Uterus (tissue), 3 donors: ENCODE measurements at regions not wholly inside any gene's neighbourhood (a gene's known extent, or its start where the extent isn't known, plus 50 kb on each side); places are given as distances from the start of the nearest gene placed in this dataset.

Experiments
- DNase-seq, 2 donors: peaks; one replicate each; pipeline ENCODE4 v3.0.0-alpha.2; 2019 to 2020
- H3K27ac ChIP-seq, 2 donors: fragments of 200-600 bp; sonication (generic); 1 replicate in 1 of 2; 2 replicates in 1 of 2; pipeline ENCODE4 v1.5.1; 2016 to 2018
- H3K27me3 ChIP-seq, 2 donors: fragments of 200-600 bp; sonication (generic); one replicate each; pipeline ENCODE4 v1.5.1; 2018 to 2019; ENCODE audit warnings: control low read depth in 1 of 2
- H3K36me3 ChIP-seq, 2 donors: fragments of 200-600 bp; sonication (generic); one replicate each; pipeline ENCODE4 v1.5.1; 2019; ENCODE audit warnings: control low read depth in 1 of 2
- H3K4me1 ChIP-seq, 2 donors: fragments of 200-600 bp; sonication (generic); one replicate each; pipeline ENCODE4 v1.5.1; 2018 to 2019; ENCODE audit warnings: control low read depth in 1 of 2
- H3K4me3 ChIP-seq, 2 donors: fragments of 200-600 bp; sonication (generic); 1 replicate in 1 of 2; 2 replicates in 1 of 2; pipeline ENCODE4 v1.5.1; 2018 to 2019; ENCODE audit warnings: mild to moderate bottlenecking in 1 of 2
- H3K9me3 ChIP-seq, 2 donors: fragments of 200-600 bp; sonication (generic); one replicate each; pipeline ENCODE4 v1.5.1; 2019; ENCODE audit warnings: control low read depth in 1 of 2
- POLR2A ChIP-seq, 2 donors: fragments of 450-650 bp; IDR thresholded peaks; one replicate each; pipeline ENCODE4 v1.6.1; 2016; ENCODE audit warnings: antibody characterized with exemption in 2 of 2, mild to moderate bottlenecking in 1 of 2, moderate library complexity in 1 of 2
- intact Hi-C: fragments of 100-400 bp; cut with DNase I; formaldehyde crosslinking; loops from one replicate; pipeline ENCODE4 v1.15.1; 2023; ENCODE audit warnings: low total_unique reads
- TF ChIP-seq, protein P1 (sequence below), 4 experiments: fragments of 200-600 bp in 2 of 4; fragments of 450-650 bp in 2 of 4; sonication (generic) in 2 of 4; IDR thresholded peaks; one replicate each; pipeline ENCODE4 v1.5.1; 2016 to 2019; ENCODE audit warnings: antibody characterized with exemption in 4 of 4, mild to moderate bottlenecking in 2 of 4, moderate library complexity in 1 of 4
- donor health status: DM: yes; HTN: yes; CAD: no.

DNA sequence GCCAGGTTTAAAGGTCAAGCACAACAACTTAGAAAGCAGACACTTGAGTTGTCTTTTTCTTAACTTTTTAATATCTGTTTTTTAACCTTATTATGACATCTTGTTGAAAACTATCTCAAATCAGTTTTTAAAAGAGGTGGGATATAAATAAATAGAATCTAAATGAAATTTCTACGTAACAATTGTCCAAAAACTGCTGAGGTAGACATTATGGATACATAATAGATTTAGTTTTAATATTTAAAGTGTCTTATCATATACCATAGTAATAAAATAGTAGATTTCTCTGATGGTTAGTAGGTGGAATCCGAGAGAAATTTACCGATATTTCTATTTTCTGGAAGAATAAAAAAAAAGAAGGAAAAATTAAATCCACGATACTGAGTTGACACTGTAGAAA, 113.9 kb upstream of the MMS22L start:
- Histone ChIP-seq H3K4me1 (no peaks in the 10 kb centered on the region), H3K9me3 (no peaks in the 10 kb centered on the region), H3K36me3 (no peaks in the 10 kb centered on the region), H3K27ac (no peak overlapping the region), H3K27me3 (no peaks in the 10 kb centered on the region), H3K4me3 (no peak overlapping the region)
- no peak for DNase-seq
- intact Hi-C loops, result no loop called here
- TF ChIP-seq, protein P1, sequence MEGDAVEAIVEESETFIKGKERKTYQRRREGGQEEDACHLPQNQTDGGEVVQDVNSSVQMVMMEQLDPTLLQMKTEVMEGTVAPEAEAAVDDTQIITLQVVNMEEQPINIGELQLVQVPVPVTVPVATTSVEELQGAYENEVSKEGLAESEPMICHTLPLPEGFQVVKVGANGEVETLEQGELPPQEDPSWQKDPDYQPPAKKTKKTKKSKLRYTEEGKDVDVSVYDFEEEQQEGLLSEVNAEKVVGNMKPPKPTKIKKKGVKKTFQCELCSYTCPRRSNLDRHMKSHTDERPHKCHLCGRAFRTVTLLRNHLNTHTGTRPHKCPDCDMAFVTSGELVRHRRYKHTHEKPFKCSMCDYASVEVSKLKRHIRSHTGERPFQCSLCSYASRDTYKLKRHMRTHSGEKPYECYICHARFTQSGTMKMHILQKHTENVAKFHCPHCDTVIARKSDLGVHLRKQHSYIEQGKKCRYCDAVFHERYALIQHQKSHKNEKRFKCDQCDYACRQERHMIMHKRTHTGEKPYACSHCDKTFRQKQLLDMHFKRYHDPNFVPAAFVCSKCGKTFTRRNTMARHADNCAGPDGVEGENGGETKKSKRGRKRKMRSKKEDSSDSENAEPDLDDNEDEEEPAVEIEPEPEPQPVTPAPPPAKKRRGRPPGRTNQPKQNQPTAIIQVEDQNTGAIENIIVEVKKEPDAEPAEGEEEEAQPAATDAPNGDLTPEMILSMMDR (IDR thresholded peaks at IDR 0.05), result no peak
- no peak for TF ChIP-seq POLR2A (IDR thresholded peaks at IDR 0.05)

DNA sequence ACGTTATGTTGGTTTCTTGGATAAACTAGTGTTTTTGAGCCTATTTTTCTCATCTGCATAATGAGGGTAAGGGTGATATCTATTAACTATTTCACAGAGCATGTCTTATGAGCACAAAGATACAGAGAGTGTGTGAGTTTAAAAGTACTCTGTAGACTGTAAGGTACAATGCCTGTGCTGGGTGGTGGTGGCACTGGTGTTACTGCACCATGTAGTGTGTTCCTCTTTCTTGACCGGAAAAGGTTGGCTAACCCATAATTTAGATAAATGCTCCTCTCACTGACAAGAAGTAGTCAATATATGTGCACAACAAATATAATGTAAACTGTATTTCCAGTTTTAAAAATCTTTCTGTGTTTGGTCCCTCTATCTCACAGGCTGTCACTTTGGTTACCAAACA, 116.2 kb upstream of the MMS22L start:
- TF ChIP-seq, protein P1 (IDR thresholded peaks at IDR 0.05), result no peak
- no peak for TF ChIP-seq POLR2A (IDR thresholded peaks at IDR 0.05)
- H3K27ac ChIP-seq, result no peak overlapping the region
- intact Hi-C loops, result no loop called here

DNA sequence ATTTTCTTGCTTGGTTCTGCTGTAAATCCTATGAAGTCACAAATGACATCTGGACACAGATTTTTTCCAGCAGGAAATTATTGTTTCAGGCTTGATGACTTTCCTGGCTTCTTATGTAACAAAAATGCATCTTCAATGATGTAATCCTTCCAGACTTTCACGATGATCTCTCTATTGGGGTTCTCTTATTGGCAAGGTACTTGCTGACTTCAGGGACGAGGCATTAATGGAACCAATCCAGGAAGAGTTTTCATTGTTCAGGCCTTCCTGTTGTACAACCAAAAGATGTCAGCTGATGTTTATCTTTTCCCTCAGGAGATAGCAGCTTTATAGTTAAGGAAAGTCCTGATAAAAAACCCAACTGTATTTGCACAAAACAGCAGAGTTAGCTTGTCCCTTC, 118.5 kb upstream of the MMS22L start:
- no peak for DNase-seq
- Histone ChIP-seq H3K36me3 (no peaks in the 10 kb centered on the region), H3K4me3 (no peak overlapping the region), H3K4me1 (no peaks in the 10 kb centered on the region), H3K27me3 (no peaks in the 10 kb centered on the region), H3K27ac (no peak overlapping the region), H3K9me3 (no peaks in the 10 kb centered on the region)
- intact Hi-C loops, result no loop called here
- TF ChIP-seq POLR2A (IDR thresholded peaks at IDR 0.05), result no peak

More for the DNA sequence above, 116.2 kb upstream of the MMS22L start:
- Histone ChIP-seq H3K4me3 (no peak overlapping the region), H3K4me1 (no peaks in the 10 kb centered on the region), H3K9me3 (no peaks in the 10 kb centered on the region), H3K36me3 (no peaks in the 10 kb centered on the region), H3K27me3 (no peaks in the 10 kb centered on the region)
- DNase-seq, result no peak

DNA sequence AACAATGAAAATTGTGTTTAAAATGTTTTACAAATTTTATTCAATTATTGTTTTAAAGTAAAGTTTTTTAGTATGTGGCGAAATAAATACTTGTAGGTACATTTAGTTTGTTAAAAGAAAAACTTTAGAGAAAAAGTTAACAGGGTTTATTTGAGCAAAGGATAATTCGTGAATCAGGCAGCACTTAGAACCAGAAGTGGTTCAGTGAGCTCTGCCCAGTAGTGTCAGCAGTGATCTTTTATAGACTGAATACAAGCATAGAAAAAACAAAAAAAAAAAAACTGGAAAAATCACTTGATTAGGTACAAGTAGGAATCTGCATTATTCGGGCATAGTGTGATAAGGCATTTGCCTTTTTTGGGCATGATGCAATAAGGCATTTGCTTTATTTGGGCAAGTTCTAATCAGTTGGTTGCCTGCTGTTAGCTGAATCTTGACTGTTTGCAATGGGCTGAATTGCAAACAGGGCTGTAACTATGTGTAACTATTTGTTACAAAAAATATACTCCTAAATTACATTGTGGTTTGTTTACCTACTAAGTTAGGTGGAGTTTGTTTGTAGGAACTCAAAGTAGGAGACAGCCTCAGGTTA, 122.9 kb upstream of the MMS22L start:
- Histone ChIP-seq H3K4me3 (no peak overlapping the region), H3K36me3 (no peaks in the 10 kb centered on the region), H3K27ac (no peak overlapping the region), H3K9me3 (no peaks in the 10 kb centered on the region), H3K4me1 (no peaks in the 10 kb centered on the region), H3K27me3 (no peaks in the 10 kb centered on the region)
- no peak for TF ChIP-seq POLR2A (IDR thresholded peaks at IDR 0.05)
- TF ChIP-seq, protein P1 (IDR thresholded peaks at IDR 0.05), result no peak
- intact Hi-C loops, result no loop called here
- no peak for DNase-seq

DNA sequence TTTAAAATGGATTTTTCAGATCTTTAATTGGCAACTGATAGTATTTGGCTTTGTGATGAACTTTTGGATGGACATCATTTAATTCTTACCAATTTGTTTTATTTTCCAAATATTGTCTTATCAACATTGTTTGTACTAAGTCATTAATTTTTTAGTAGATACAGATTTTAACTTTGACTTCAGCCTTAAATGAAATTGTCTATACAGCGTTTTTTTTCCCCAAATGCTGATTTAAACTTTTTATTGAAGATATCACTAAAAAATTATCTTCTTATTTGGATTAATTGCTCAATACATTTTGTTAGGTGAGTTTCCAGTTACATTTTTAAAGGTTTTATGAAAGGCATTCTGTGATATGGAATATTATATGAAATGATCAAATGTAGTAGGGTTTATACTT, 123.6 kb upstream of the MMS22L start:
- Histone ChIP-seq H3K36me3 (no peaks in the 10 kb centered on the region), H3K4me3 (no peak overlapping the region), H3K27me3 (no peaks in the 10 kb centered on the region), H3K27ac (no peak overlapping the region), H3K9me3 (no peaks in the 10 kb centered on the region), H3K4me1 (no peaks in the 10 kb centered on the region)
- no peak for DNase-seq
- no peak for TF ChIP-seq POLR2A (IDR thresholded peaks at IDR 0.05)
- TF ChIP-seq, protein P1 (IDR thresholded peaks at IDR 0.05), result no peak
- intact Hi-C loops, result no loop called here

DNA sequence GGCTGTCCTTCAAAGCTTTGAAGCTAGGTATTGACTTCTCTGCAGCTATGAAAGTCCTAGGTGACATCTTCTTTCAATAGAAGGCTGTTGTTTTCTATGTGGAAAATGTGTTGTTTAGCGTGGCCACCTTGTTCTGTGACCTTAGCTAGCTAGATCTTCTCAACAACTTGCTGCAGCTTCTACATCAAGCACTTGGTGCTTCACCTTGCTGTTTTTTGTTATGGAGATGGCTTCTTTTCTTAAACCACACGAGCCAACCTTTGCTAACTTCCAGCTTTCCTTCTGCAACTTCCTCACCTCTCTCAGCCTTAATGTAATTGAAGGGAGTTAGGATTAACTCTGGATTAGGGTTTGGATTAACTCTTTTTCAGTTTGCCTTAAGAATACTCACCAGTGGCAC, 128.6 kb upstream of the MMS22L start:
- no peaks in the 10 kb centered on the region for H3K4me1 ChIP-seq
- intact Hi-C loops, result no loop called here
- H3K4me3 ChIP-seq, result no peak overlapping the region
- DNase-seq, result no peak
- no peak overlapping the region for H3K27ac ChIP-seq
- H3K27me3 ChIP-seq, result no peaks in the 10 kb centered on the region
- no peak for TF ChIP-seq POLR2A (IDR thresholded peaks at IDR 0.05)
- TF ChIP-seq, protein P1 (IDR thresholded peaks at IDR 0.05), result no peak
- H3K9me3 ChIP-seq, result no peaks in the 10 kb centered on the region
- H3K36me3 ChIP-seq, result no peaks in the 10 kb centered on the region
